Fibroblast of lung (primary cell): ENCODE measurements at regions not wholly inside any gene's neighbourhood (a gene's known extent, or its start where the extent isn't known, plus 50 kb on each side); places are given as distances from the start of the nearest gene placed in this dataset.

ENCODE experiments used
- DNase-seq, 2 donors: peaks; one replicate each; pipeline versions ENCODE4 v3.0.0 to v3.0.0-alpha.2; 2010; ENCODE audit warnings: low read depth in 2 of 2
- H2AFZ ChIP-seq: 2 replicates; pipeline ENCODE4 v1.5.1; 2012; ENCODE audit warnings: low read length, control low read depth, inconsistent platforms
- H3K27ac ChIP-seq: 2 replicates; pipeline ENCODE4 v1.5.1; 2011; ENCODE audit warnings: low read length, control low read depth; ENCODE audit not compliant: insufficient read depth
- H3K27me3 ChIP-seq: 2 replicates; pipeline ENCODE4 v1.5.1; 2011; ENCODE audit warnings: mild to moderate bottlenecking, low read length; ENCODE audit not compliant: control insufficient read depth, insufficient read depth
- H3K36me3 ChIP-seq: 2 replicates; pipeline ENCODE4 v1.5.1; 2011; ENCODE audit warnings: low read length; ENCODE audit not compliant: control insufficient read depth, insufficient read depth
- H3K4me1 ChIP-seq: 2 replicates; pipeline ENCODE4 v1.5.1; 2011; ENCODE audit warnings: low read length; ENCODE audit not compliant: control insufficient read depth, insufficient read depth; ENCODE audit errors: extremely low read depth
- H3K4me2 ChIP-seq: 2 replicates; pipeline ENCODE4 v1.5.1; 2011; ENCODE audit warnings: low read length, control low read depth; ENCODE audit not compliant: insufficient read depth; ENCODE audit errors: extremely low read depth
- H3K4me3 ChIP-seq, 4 experiments: fragments of 200-600 bp in 1 of 4; sonication (generic) in 1 of 4; replicated peaks in 1 of 4; 2 replicates each; pipeline ENCODE4 v1.5.1; 2011 to 2016; ENCODE audit warnings: low read length in 4 of 4, low read depth in 3 of 4, mild to moderate bottlenecking in 3 of 4, control low read depth in 2 of 4, inconsistent platforms in 1 of 4, mixed read lengths in 1 of 4; ENCODE audit not compliant: insufficient read depth in 1 of 4; ENCODE audit errors: control extremely low read depth in 1 of 4
- H3K79me2 ChIP-seq: 2 replicates; pipeline ENCODE4 v1.5.1; 2012; ENCODE audit warnings: mild to moderate bottlenecking, low read length, inconsistent platforms; ENCODE audit not compliant: control insufficient read depth, insufficient read depth
- H3K9ac ChIP-seq: 2 replicates; pipeline ENCODE4 v1.5.1; 2011; ENCODE audit warnings: mild to moderate bottlenecking, low read length, control low read depth; ENCODE audit not compliant: insufficient read depth
- H3K9me3 ChIP-seq: 2 replicates; pipeline ENCODE4 v1.5.1; 2012; ENCODE audit warnings: low read depth, low read length; ENCODE audit not compliant: control insufficient read depth, insufficient read depth
- H4K20me1 ChIP-seq: 2 replicates; pipeline ENCODE4 v1.5.1; 2011; ENCODE audit warnings: low read length; ENCODE audit not compliant: control insufficient read depth, insufficient read depth; ENCODE audit errors: extremely low read depth
- EZH2 ChIP-seq: IDR thresholded peaks from 2 replicates; pipeline ENCODE4 v1.5.1; 2012; ENCODE audit warnings: low read length, control low read depth, mild to moderate bottlenecking; ENCODE audit errors: missing control alignments
- TF ChIP-seq, protein P1 (sequence below), 2 donors: IDR thresholded peaks in 1 of 2; conservative IDR thresholded peaks in 1 of 2; 1 replicate in 1 of 2; 2 replicates in 1 of 2; pipeline ENCODE4 v1.5.1; 2011 to 2012; ENCODE audit warnings: low read length in 2 of 2, control low read depth in 1 of 2, inconsistent platforms in 1 of 2, low read depth in 1 of 2, mild to moderate bottlenecking in 1 of 2

DNA sequence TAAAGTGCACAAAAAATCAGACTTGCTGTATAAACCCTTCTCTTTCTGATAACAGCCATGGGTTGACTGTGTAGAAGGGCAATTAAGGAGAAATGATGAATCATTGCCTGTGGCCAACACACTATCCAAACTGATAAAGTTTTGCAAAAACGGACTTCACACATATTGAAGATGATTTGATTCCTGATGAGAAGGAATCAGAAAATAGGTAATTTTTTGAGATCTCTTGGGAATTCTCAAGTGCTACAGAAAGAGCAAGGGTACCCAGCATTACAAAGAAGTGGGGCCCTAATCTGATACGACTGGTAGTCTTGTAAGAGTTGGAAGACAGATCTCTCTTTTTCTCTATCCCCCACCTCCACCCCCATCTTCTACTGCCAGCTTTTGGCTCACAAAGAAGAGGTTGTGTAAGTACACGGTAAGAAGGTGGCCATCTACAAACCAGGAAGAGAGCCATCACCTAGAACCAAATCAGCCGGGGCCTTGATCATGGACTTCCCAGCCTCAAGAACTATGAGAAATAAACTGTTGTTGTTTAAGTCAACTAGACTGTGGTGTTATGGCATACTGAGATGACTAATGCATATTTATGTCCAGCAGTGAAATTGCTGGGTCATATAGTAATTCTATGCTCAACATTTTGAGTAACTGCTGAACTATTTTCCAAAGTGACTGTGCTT, 254.7 kb downstream of the EDEM1 start:
- no peak overlapping the region for H2AFZ ChIP-seq
- DNase-seq: no peak
- no peak overlapping the region for H3K4me2 ChIP-seq
- no peaks in the 10 kb centered on the region for H3K9me3 ChIP-seq
- no peaks in the 10 kb centered on the region for H3K79me2 ChIP-seq
- H3K4me1 ChIP-seq: no peaks in the 10 kb centered on the region
- no peak overlapping the region for H3K27ac ChIP-seq
- no peaks in the 10 kb centered on the region for H4K20me1 ChIP-seq
- no peak overlapping the region for H3K9ac ChIP-seq
- no peaks in the 10 kb centered on the region for H3K27me3 ChIP-seq
- no peak overlapping the region for H3K4me3 ChIP-seq
- H3K36me3 ChIP-seq: no peaks in the 10 kb centered on the region
- no peak for TF ChIP-seq EZH2
- TF ChIP-seq, protein P1, sequence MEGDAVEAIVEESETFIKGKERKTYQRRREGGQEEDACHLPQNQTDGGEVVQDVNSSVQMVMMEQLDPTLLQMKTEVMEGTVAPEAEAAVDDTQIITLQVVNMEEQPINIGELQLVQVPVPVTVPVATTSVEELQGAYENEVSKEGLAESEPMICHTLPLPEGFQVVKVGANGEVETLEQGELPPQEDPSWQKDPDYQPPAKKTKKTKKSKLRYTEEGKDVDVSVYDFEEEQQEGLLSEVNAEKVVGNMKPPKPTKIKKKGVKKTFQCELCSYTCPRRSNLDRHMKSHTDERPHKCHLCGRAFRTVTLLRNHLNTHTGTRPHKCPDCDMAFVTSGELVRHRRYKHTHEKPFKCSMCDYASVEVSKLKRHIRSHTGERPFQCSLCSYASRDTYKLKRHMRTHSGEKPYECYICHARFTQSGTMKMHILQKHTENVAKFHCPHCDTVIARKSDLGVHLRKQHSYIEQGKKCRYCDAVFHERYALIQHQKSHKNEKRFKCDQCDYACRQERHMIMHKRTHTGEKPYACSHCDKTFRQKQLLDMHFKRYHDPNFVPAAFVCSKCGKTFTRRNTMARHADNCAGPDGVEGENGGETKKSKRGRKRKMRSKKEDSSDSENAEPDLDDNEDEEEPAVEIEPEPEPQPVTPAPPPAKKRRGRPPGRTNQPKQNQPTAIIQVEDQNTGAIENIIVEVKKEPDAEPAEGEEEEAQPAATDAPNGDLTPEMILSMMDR (conservative IDR thresholded peaks at IDR 0.05 in 1 of 2, IDR thresholded peaks at IDR 0.05 in 1 of 2; ENCODE audit: low read depth in 1 of 2, low read length in 2 of 2): no peak

DNA sequence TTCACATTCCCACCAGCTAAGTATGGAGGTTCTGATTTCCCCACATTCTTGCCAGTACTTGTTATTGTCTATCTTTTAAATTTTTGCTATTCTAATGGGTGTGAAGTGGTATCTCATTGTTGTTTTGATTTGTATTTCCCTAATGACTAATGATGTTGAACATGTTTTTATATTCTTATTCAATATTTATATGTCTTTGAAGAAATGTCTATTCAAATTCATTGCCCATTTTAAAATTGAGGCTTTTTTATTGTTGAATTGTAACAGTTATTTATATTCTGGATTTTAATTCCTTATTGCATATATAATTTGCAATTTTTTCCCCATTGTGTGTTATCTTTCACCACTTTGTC, 255.3 kb downstream of the EDEM1 start:
- no peaks in the 10 kb centered on the region for H3K9me3 ChIP-seq
- H3K4me3 ChIP-seq: no peak overlapping the region
- H4K20me1 ChIP-seq: no peaks in the 10 kb centered on the region
- no peaks in the 10 kb centered on the region for H3K36me3 ChIP-seq
- no peak overlapping the region for H2AFZ ChIP-seq
- no peak overlapping the region for H3K9ac ChIP-seq
- no peaks in the 10 kb centered on the region for H3K79me2 ChIP-seq
- no peaks in the 10 kb centered on the region for H3K27me3 ChIP-seq
- no peak overlapping the region for H3K27ac ChIP-seq
- H3K4me1 ChIP-seq: no peaks in the 10 kb centered on the region
- H3K4me2 ChIP-seq: no peak overlapping the region
- no peak for DNase-seq
- no peak for TF ChIP-seq EZH2
- TF ChIP-seq, protein P1 (conservative IDR thresholded peaks at IDR 0.05 in 1 of 2, IDR thresholded peaks at IDR 0.05 in 1 of 2; ENCODE audit: low read depth in 1 of 2, low read length in 2 of 2): no peak

DNA sequence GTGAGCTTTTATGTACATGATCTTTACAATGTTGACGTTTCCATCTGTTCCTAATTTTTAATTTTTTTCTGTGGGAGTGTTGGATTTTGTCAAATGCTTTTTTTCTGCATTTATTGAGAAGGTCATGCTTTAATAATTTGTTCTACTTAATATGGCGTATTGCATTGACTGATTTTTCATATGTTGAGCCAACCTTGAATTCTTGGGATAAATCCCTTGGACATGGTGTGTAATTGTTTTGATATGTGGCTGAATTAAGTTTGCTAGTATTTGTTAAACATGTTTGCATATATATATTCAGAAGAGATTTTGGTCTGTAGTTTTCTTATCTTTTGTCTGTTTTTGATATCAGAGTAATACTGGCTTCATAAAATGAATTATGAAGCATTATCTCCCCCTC, 256.7 kb downstream of the EDEM1 start:
- H3K27me3 ChIP-seq: no peaks in the 10 kb centered on the region
- no peak overlapping the region for H3K9ac ChIP-seq
- no peaks in the 10 kb centered on the region for H3K4me1 ChIP-seq
- no peak overlapping the region for H3K4me3 ChIP-seq
- H3K27ac ChIP-seq: no peak overlapping the region
- TF ChIP-seq, protein P1 (conservative IDR thresholded peaks at IDR 0.05 in 1 of 2, IDR thresholded peaks at IDR 0.05 in 1 of 2; ENCODE audit: low read depth in 1 of 2, low read length in 2 of 2): no peak
- TF ChIP-seq EZH2: no peak
- H3K9me3 ChIP-seq: no peaks in the 10 kb centered on the region
- H4K20me1 ChIP-seq: no peaks in the 10 kb centered on the region
- no peaks in the 10 kb centered on the region for H3K79me2 ChIP-seq
- H3K36me3 ChIP-seq: no peaks in the 10 kb centered on the region
- DNase-seq: no peak
- no peak overlapping the region for H2AFZ ChIP-seq
- H3K4me2 ChIP-seq: no peak overlapping the region
